ENCODE measurements at regions not wholly inside any gene's neighbourhood (a gene's known extent, or its start where the extent isn't known, plus 50 kb on each side); places are given as distances from the start of the nearest gene placed in this dataset.

DNA sequence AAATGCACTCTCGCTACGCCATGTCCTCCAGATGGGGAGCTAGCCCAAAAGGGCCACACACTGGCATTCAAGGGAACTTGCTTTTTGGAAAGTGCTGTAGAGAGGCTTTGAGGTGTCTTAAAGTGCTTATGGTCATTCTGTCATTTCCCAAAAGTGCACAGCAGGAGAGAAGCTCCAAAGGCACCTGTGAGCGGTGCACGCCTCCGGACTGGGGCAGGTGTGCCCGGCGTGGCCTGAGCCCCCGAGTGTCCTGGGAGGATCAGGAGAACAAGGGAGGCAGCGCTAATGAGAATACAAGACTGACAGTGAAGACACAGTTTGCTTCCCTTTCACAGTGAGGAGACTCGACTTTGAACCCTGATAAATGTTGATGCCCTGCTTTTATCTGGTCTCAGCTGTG lies 419.0 kb upstream of the MKI67 start:
- no peaks in the 10 kb centered on the region for H3K9me3 ChIP-seq (ENCODE audit: control insufficient read depth in 1 of 2, low read length in 2 of 2)
- CTCF ChIA-PET (ENCODE audit: partially characterized antibody) = no interaction called here
- Mint-ChIP-seq H3K27ac (no peak overlapping the region), H3K27me3 (peaks cover 3 to 7% of the 10 kb centered on the region in 2 donors), H3K4me3 (no peak overlapping the region), H3K9me3 (peaks cover 0 to 4% (median 0%) of the 10 kb centered on the region in 8 donors), H3K4me1 (no peaks in the 10 kb centered on the region), H3K36me3 (no peaks in the 10 kb centered on the region)
- no peaks in the 10 kb centered on the region for H3K36me3 ChIP-seq (ENCODE audit: insufficient read depth, low read length)
- POLR2A ChIA-PET (ENCODE audit: partially characterized antibody) = no interaction called here
- no peaks in the 10 kb centered on the region for H3K27me3 ChIP-seq (ENCODE audit: insufficient read depth, low read length)
- no peaks in the 10 kb centered on the region for H3K4me1 ChIP-seq (ENCODE audit: insufficient read depth, low read length)
- no peak for DNase-seq
- no peak overlapping the region for H3K4me3 ChIP-seq (ENCODE audit: low read length in 2 of 2)
- H3K27ac ChIP-seq (ENCODE audit: low read depth, low read length) = no peak overlapping the region
- intact Hi-C loops (cut with micrococcal nuclease) = no loop called here

DNA sequence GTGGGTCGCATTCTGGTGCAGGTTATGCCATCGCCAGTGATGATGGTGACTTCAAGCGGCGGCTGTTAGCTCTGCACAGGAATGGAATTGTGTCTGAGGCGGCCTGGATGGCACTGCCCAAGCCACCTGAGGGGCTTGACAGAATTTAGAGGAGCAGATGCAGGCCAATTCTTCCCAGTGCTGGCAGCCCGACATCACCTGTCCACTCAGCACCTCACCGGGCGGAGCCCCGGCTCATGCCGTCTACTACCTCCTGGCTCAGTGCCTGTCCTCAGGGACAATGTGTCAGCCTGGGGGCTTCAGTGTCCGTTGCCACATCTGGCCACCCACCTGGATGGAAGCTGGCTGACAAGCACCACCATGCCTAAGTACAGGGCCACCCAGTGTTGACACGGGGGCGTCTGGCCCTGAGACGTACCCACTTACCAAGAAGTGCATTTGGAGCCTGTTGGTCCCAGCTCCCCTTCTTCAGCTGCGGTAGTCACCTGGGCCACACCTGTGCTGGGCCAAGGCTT lies 420.5 kb upstream of the MKI67 start:
- POLR2A ChIA-PET (ENCODE audit: partially characterized antibody) = no interaction called here
- peaks cover 3% of the 10 kb centered on the region in 2 donors for H3K27me3 Mint-ChIP-seq
- H3K4me3 ChIP-seq (ENCODE audit: low read length in 2 of 2) = no peak overlapping the region
- no peaks in the 10 kb centered on the region for H3K9me3 ChIP-seq (ENCODE audit: control insufficient read depth in 1 of 2, low read length in 2 of 2)
- no peaks in the 10 kb centered on the region for H3K4me1 ChIP-seq (ENCODE audit: insufficient read depth, low read length)
- intact Hi-C loops (cut with micrococcal nuclease) = no loop called here
- no peaks in the 10 kb centered on the region for H3K4me1 Mint-ChIP-seq
- H3K27me3 ChIP-seq (ENCODE audit: insufficient read depth, low read length) = no peaks in the 10 kb centered on the region
- no peaks in the 10 kb centered on the region for H3K36me3 ChIP-seq (ENCODE audit: insufficient read depth, low read length)
- H3K27ac Mint-ChIP-seq = no peak overlapping the region
- H3K9me3 Mint-ChIP-seq = peaks cover 0 to 7% (median under 1%) of the 10 kb centered on the region in 8 donors
- no peak overlapping the region for H3K4me3 Mint-ChIP-seq
- CTCF ChIA-PET (ENCODE audit: partially characterized antibody) = no interaction called here
- no peak overlapping the region for H3K27ac ChIP-seq (ENCODE audit: low read depth, low read length)
- no peak for DNase-seq
- no peaks in the 10 kb centered on the region for H3K36me3 Mint-ChIP-seq

DNA sequence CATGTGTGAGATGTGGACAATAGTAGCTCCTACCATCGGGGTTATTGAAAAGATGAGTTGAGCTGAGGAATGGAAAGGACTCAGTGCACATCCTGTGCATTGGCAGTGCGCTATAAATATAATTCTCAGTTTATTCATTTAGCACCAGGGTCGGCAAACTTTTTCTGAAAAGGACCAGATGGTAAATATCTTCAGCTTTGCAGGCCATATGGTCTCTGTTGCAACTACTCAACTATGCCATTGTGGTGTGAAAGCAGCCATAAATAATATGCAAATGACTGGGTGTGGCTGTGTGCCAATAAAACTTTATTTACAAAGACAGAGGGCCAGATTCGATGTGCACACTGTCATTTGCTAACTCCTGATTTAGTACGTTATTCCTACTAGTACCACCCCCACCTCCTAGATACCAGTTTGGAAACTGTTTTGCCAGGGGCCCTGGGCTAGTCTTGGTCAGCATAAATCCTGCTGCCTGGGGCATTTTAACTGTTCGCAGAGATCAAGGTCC lies 422.9 kb upstream of the MKI67 start:
- no peaks in the 10 kb centered on the region for H3K4me1 Mint-ChIP-seq
- Histone ChIP-seq H3K9me3 (ENCODE audit: control insufficient read depth in 1 of 2, low read length in 2 of 2) (no peaks in the 10 kb centered on the region), H3K4me1 (ENCODE audit: insufficient read depth, low read length) (no peaks in the 10 kb centered on the region), H3K4me3 (ENCODE audit: low read length in 2 of 2) (no peak overlapping the region), H3K27me3 (ENCODE audit: insufficient read depth, low read length) (no peaks in the 10 kb centered on the region), H3K36me3 (ENCODE audit: insufficient read depth, low read length) (no peaks in the 10 kb centered on the region), H3K27ac (ENCODE audit: low read depth, low read length) (no peak overlapping the region)
- no peak for DNase-seq
- H3K27ac Mint-ChIP-seq = no peak overlapping the region
- POLR2A ChIA-PET (ENCODE audit: partially characterized antibody) = no interaction called here
- H3K36me3 Mint-ChIP-seq = no peaks in the 10 kb centered on the region
- intact Hi-C loops (cut with micrococcal nuclease) = no loop called here
- CTCF ChIA-PET (ENCODE audit: partially characterized antibody) = no interaction called here
- H3K9me3 Mint-ChIP-seq = peaks cover 0 to 12% (median 2%) of the 10 kb centered on the region in 8 donors
- H3K27me3 Mint-ChIP-seq = no peaks in the 10 kb centered on the region
- no peak overlapping the region for H3K4me3 Mint-ChIP-seq

DNA sequence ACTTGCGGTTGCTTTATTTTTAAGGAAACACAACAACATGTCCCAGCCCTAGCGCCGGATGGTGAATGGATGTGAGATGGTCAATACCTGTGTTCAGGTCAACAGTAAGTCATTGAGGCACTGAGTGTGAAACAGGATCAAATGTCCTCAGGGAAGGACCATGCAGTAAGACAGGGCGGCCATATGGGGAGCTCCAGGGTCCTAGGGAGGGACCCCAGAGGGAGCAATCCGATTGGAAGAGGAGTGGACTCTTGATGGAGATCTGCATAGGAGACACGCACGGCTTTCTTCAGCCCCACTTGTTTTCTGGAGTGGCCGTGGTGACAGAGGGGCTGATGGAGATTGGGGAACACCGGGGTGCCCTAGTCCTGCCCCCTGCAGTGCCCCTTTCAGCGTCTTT lies 423.8 kb upstream of the MKI67 start:
- Histone ChIP-seq H3K4me3 (ENCODE audit: low read length in 2 of 2) (no peak overlapping the region), H3K4me1 (ENCODE audit: insufficient read depth, low read length) (no peaks in the 10 kb centered on the region), H3K27ac (ENCODE audit: low read depth, low read length) (no peak overlapping the region), H3K27me3 (ENCODE audit: insufficient read depth, low read length) (no peaks in the 10 kb centered on the region), H3K36me3 (ENCODE audit: insufficient read depth, low read length) (no peaks in the 10 kb centered on the region), H3K9me3 (ENCODE audit: control insufficient read depth in 1 of 2, low read length in 2 of 2) (no peaks in the 10 kb centered on the region)
- Mint-ChIP-seq H3K36me3 (no peaks in the 10 kb centered on the region), H3K4me1 (no peaks in the 10 kb centered on the region), H3K9me3 (peaks cover 0 to 12% (median 2%) of the 10 kb centered on the region in 8 donors), H3K27ac (no peak overlapping the region), H3K4me3 (no peak overlapping the region), H3K27me3 (no peaks in the 10 kb centered on the region)
- ChIA-PET POLR2A (ENCODE audit: partially characterized antibody) (no interaction called here), CTCF (ENCODE audit: partially characterized antibody) (no interaction called here)
- intact Hi-C loops (cut with micrococcal nuclease) = no loop called here
- no peak for DNase-seq

DNA sequence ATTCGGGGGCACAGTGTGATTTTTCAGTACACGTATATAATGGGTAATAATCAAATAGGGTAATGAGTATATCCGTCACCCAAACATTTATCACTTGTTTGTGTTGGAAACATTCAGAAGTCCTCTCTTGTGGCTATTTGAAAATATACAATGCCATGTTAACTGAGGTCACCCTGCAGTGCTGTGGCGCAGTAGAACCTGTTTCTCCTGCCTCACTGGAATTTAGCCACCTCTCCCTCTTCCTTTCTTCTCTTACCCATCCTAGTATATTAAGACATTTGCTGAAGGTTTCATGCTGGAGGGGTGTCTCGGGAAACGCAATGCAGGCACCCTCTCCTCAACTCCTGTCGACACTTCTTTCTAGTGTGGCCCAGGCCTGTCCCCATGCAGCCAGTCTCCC lies 425.3 kb upstream of the MKI67 start:
- no peaks in the 10 kb centered on the region for H3K27me3 ChIP-seq (ENCODE audit: insufficient read depth, low read length)
- intact Hi-C loops (cut with micrococcal nuclease) = no loop called here
- ChIA-PET POLR2A (ENCODE audit: partially characterized antibody) (no interaction called here), CTCF (ENCODE audit: partially characterized antibody) (no interaction called here)
- H3K4me3 ChIP-seq (ENCODE audit: low read length in 2 of 2) = no peak overlapping the region
- Mint-ChIP-seq H3K4me1 (no peaks in the 10 kb centered on the region), H3K4me3 (no peak overlapping the region), H3K36me3 (no peaks in the 10 kb centered on the region), H3K27ac (no peak overlapping the region), H3K9me3 (peaks cover 0 to 12% (median 2%) of the 10 kb centered on the region in 8 donors), H3K27me3 (no peaks in the 10 kb centered on the region)
- H3K4me1 ChIP-seq (ENCODE audit: insufficient read depth, low read length) = no peaks in the 10 kb centered on the region
- no peak for DNase-seq
- no peaks in the 10 kb centered on the region for H3K9me3 ChIP-seq (ENCODE audit: control insufficient read depth in 1 of 2, low read length in 2 of 2)
- H3K36me3 ChIP-seq (ENCODE audit: insufficient read depth, low read length) = no peaks in the 10 kb centered on the region
- H3K27ac ChIP-seq (ENCODE audit: low read depth, low read length) = no peak overlapping the region

DNA sequence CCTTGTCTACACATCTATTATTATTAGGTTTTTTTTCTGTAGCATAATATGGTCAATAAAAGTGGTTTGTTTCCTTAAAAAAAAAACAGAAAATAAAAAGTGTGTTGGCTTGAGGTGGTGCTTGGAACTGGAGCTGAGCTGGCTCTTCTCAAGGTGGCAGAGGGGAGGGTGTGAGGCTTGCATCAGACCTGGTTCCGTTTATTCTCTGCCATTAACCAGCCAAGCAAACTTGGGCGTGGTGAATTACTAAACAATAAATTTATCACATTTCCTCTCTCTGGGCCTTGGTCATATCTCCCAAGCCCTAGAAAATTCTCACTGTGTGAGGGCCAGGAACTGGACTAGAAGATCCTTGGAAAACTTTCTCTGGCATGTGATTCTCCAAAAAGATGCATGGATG lies 427.5 kb upstream of the MKI67 start:
- ChIA-PET CTCF (ENCODE audit: partially characterized antibody) (no interaction called here), POLR2A (ENCODE audit: partially characterized antibody) (no interaction called here)
- Mint-ChIP-seq H3K9me3 (peaks cover 0 to 12% (median 2%) of the 10 kb centered on the region in 8 donors), H3K36me3 (no peaks in the 10 kb centered on the region), H3K4me3 (no peak overlapping the region), H3K27ac (no peak overlapping the region), H3K4me1 (no peaks in the 10 kb centered on the region), H3K27me3 (no peaks in the 10 kb centered on the region)
- H3K27me3 ChIP-seq (ENCODE audit: insufficient read depth, low read length) = no peaks in the 10 kb centered on the region
- no peak overlapping the region for H3K27ac ChIP-seq (ENCODE audit: low read depth, low read length)
- no peaks in the 10 kb centered on the region for H3K4me1 ChIP-seq (ENCODE audit: insufficient read depth, low read length)
- DNase-seq = no peak
- H3K9me3 ChIP-seq (ENCODE audit: control insufficient read depth in 1 of 2, low read length in 2 of 2) = no peaks in the 10 kb centered on the region
- intact Hi-C loops (cut with micrococcal nuclease) = no loop called here
- no peak overlapping the region for H3K4me3 ChIP-seq (ENCODE audit: low read length in 2 of 2)
- no peaks in the 10 kb centered on the region for H3K36me3 ChIP-seq (ENCODE audit: insufficient read depth, low read length)

DNA sequence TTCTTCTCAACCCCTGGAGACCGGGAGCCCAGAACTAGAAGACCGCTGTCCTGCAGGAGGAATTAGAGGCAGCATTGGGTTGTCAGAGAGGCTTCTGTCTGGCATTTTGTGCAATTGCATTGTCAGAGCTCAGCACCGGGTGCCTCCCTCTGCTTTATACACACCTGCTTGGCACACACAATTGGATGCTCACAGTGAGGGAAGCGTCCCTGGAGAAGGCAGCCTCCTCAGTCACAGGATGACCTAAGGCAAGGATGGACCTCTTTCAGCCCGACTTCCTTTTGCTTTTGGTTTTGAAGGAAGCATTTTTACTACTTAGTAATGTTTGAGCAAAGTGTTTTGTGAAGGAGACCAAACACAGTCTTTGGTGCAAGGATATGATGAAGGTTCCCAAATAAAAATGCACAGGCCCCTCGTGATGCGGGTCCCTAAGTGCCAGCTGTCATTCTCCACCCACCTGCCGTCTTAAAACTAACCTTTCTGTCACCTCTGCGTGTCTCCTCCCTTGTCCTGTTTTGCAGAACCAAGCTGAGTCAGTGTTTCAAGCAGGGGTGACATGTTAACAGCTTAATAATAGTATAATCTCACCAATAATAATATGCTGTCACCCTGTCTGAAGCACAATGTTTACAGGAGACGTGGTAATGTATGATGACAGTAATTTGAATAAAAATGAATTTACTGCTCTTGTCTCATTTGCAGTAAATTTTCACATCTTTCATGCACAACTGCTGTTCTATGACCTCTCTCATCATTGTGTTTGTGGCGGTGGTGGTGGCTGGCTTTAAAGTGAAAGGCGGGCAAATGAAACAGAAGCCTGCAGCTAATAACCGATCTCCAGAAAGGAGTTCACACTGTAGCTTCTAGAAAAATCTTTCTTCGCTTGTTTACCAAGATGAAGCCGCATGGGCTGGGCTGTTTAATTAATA lies 430.2 kb upstream of the MKI67 start:
- ChIA-PET CTCF (ENCODE audit: partially characterized antibody) (no interaction called here), POLR2A (ENCODE audit: partially characterized antibody) (no interaction called here)
- H3K27me3 Mint-ChIP-seq = no peaks in the 10 kb centered on the region
- H3K36me3 ChIP-seq (ENCODE audit: insufficient read depth, low read length) = no peaks in the 10 kb centered on the region
- H3K9me3 ChIP-seq (ENCODE audit: control insufficient read depth in 1 of 2, low read length in 2 of 2) = no peaks in the 10 kb centered on the region
- H3K27me3 ChIP-seq (ENCODE audit: insufficient read depth, low read length) = no peaks in the 10 kb centered on the region
- H3K36me3 Mint-ChIP-seq = no peaks in the 10 kb centered on the region
- H3K9me3 Mint-ChIP-seq = peaks cover 0 to 16% (median under 1%) of the 10 kb centered on the region in 8 donors
- no peak overlapping the region for H3K4me3 ChIP-seq (ENCODE audit: low read length in 2 of 2)
- H3K27ac ChIP-seq (ENCODE audit: low read depth, low read length) = no peak overlapping the region
- H3K4me1 ChIP-seq (ENCODE audit: insufficient read depth, low read length) = no peaks in the 10 kb centered on the region
- no peak overlapping the region for H3K27ac Mint-ChIP-seq
- DNase-seq = no peak
- H3K4me1 Mint-ChIP-seq = no peaks in the 10 kb centered on the region
- H3K4me3 Mint-ChIP-seq = no peak overlapping the region
- intact Hi-C loops (cut with micrococcal nuclease) = no loop called here

All from CD4-positive, alpha-beta memory T cell (primary cell).